SHP77 (cell line): ENCODE measurements at regions not wholly inside any gene's neighbourhood (a gene's known extent, or its start where the extent isn't known, plus 50 kb on each side); places are given as distances from the start of the nearest gene placed in this dataset.
A peak's percentile ranks its signal among the peaks of the same experiment; 100 is the strongest.
"Not testable (repeated sequence)": the region's sequence is repeated elsewhere in the genome, so short reads cannot be mapped to it uniquely, and the experiment has no call there.

Experiments used
- DNase-seq, 2 experiments: peaks; one replicate each; lab custom pipeline; 2025; lab: John Stamatoyannopoulos, UW

DNA sequence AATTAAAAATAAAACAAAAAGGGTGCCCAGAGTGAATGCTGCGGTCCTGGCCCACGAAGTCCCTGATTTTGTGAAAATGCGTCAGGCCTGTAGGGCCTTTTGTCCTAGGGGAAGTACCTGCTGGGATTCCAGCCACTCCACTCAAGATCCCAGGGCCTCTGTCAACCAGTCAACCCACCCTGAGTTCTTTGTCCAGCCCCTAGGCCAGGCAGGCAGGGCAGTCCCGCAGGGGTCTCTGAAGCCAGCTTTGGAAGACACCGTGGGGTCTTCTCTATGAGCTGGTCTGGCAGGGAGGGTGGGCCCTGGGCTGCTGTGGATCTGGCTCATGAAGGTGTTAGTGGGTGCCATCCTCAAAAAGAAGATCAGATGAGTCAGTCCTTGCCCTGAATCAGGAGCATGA, 452.5 kb upstream of the MKI67 start:
- DNase-seq = no peak

DNA sequence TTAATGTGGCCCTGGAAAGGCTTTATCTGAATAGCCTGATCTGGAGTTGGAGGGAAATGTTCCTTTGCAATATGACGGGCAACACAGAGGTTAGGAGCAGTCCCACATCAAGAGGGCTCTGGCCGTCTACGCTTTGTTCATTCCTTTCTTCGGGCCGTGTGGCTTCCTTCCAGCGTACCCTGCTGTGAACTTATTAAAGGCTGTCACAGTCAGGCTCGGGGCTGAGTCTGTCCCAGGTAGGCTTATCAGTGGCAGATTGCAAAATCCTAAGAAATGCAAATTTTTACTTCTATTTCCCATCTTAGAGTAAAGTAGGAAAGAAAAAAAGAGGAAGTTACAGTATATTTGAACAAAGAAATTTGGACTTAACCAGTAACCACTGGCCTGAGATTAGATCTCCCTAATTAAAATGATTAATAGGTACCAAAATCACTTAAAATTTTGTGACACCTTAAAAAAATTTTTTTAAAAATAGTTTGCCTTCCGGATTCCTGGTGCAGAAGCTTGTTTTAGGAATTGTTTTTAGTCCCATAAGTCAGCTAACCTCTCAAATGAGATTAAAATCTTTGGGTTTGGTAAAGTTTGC, 453.1 kb upstream of the MKI67 start:
- DNase-seq = no peak

DNA sequence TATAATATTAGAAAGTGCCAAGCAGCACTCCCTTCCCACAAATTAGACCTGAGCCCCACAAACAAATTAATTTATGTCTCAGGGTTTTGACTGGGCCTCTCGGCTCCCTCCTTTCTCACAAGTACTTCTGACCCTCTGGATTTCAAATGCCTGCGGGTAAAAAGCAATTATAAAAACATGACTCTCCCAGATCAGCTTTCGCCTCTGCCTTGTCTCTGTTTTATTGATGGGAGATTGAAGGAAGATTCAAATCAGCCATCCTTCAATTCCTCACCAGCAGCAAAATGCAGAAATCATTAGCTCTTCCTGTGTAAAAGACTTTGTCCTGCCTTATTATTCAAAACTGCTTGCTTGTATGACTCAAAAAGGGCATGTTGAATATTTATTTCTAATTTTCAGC, 453.7 kb upstream of the MKI67 start:
- no peak for DNase-seq

DNA sequence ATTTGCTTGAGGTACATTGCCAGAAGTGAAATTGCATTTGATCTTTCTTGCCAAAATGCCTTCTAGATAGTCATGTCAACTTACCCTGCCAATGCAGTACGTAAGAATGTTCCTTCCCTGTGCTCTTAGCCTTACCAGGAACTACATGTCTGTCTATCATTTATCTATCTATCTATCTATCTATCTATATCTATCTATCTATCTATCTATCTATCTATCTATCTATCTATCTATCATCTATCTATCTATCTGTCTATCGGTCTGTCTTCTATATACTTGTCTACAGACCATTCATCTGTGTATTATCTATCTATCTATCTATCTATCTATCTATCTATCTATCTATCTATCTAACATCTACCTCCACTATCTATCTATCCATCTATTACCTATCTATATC, 456.9 kb upstream of the MKI67 start:
- DNase-seq = not testable (repeated sequence)

DNA sequence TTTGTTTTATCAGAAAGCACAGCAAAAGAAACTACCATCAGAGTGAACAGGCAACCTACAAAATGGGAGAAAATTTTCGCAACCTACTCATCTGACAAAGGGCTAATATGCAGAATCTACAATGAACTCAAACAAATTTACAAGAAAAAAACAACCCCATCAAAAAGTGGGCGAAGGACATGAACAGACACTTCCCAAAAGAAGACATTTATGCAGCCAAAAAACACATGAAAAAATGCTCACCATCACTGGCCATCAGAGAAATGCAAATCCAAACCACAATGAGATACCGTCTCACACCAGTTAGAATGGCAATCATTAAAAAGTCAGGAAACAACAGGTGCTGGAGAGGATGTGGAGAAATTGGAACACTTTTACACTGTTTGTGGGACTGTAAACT, 460.4 kb upstream of the MKI67 start:
- not testable (repeated sequence) for DNase-seq

DNA sequence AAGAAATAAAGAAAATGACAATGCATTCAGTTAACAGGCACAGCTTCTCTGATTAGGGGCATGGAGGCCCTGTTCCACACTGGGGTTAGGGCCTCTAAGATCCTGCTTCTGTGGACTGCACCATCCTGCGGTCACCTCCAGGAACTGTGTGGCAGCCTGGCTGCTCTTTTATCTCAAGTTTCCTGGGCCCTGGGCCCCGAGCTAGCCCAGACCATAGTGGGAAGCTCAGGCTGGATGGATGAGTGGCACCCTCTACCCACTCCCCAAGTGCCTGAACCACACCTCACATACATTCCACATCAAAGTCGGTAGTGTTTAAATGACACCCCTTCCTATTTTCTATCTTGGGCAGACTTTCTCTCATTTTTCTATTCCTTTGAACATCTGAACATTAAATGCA, 461.5 kb upstream of the MKI67 start:
- no peak for DNase-seq

DNA sequence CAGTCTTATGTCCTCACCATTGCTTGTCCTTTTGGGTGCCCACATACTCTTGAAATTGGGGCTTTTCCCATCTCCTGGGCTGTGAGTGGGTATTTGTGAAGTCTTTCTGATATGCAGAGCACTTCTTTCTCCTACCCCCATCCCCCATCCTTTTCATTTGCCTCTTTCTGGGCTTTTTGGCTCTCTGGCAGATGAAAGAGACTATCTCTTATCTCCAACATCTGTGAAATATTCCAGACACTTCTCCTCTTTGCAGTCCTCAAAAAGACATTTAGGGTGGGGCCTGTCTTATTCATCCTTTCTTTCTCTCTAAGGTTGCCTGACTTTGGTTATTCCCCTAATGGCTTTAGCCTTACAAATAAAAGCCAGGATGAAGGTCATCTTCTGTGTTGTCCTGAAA, 462.2 kb upstream of the MKI67 start:
- DNase-seq = no peak

DNA sequence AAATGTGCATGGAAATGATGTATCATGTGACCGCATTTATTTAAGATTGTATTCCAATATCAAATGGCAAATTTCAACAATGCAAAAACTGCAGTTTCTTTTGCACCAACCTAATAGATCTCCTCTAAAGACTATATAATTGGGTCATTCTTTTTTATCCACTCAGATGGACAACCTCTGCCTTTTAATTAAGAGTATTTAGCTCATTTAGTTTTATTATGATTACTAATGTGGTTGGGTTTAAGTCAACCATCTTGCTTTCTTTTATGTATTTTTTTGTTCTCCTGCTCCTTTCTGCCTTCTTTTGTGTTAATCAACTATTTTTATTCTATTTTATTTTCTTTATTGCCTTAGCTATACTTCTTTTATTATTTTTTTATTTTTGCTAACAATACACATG, 468.5 kb upstream of the MKI67 start:
- DNase-seq = no peak

DNA sequence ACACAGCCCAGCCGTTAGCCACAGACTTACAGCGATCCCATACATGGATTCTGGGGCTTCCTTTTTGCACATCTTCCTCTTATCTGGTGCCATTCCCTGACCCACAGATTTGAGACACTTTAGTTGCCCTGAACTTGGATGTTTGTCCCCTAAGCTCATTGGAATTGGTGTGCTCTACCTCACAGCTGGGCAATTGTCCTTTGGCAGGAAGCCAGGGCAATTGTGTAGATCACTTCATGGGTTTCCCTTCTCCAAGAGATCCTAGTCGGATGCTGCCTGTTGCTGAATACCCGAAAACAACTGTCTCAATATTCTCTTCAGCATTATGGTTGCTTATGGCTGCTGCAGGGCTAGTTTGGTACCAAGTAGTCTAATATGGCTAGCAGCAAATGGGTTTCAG, 470.7 kb upstream of the MKI67 start:
- peak in 1 of 2 experiments; percentile 1 for DNase-seq

DNA sequence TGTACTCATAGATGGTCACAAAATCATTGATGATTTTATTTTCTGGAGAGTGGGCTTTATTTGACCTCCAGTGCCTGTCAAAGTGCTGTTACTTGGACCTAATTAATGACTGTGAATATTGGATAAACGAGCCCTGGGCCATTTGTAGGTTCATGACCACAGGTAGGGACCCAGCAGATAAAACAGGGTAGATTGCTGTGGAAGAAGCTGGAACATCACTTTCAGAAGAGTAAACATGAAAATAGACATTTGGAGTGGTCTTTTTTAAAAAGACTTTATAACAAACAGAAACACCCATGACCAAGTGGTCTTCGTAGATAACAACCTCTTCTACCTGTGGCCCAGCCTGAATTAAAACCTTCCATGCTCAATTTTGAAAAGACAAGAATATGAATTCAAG, 472.8 kb upstream of the MKI67 start:
- DNase-seq = no peak

DNA sequence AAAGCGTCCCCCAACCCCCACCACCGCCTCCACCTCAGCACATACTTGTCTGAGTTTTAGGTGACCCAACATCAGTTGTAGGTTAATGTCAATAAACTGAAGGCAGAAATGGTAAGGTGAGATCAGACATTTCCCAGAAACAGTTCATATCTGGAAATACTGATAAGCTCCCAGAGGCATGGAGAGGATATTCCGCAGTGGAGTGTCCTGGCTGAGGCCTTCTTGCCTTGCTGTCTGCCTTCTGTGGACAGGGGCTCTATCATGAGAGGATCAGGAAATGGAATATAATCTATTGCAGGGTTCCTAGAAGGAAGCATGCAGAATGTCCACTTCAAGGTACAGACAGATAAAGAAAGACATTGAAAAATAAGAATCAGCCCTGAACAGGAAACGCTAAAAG, 473.3 kb upstream of the MKI67 start:
- no peak for DNase-seq

DNA sequence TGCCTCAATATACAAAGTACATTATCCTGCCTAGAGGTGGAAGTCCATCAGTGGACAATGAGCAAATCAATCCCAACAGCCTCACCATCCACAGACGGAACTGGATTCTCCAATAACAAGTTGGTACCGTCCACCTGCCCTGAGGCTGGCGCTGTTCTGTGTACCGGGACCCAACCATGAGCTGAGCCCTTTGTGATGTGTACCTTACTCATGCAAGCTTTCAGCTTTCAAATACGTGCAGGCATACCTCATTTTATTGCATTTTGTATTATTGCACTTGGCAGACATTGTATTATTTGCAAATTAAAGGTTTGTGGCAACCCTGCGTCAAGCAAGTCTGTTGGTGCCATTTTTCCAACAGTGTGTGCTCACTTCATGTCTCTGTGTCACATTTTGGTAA, 476.0 kb upstream of the MKI67 start:
- DNase-seq = no peak

DNA sequence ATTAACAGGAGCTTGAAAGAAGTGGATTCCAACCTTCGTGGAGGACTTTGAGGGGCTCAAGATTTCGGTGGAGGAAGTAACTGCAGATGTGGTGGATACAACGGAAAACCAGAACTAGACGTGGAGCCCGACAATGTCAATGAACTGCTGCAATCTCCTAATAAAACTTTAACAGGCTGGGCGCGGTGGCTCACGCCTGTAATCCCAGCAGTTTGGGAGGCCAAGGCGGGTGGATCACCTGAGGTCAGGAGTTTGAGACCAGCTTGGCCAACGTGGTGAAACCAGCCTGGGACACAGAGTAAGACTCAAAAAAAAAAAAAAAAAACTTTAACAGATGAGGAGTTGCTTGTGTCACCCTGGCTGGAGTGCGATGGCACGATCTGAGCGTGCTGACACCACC, 477.8 kb upstream of the MKI67 start:
- DNase-seq = no peak

DNA sequence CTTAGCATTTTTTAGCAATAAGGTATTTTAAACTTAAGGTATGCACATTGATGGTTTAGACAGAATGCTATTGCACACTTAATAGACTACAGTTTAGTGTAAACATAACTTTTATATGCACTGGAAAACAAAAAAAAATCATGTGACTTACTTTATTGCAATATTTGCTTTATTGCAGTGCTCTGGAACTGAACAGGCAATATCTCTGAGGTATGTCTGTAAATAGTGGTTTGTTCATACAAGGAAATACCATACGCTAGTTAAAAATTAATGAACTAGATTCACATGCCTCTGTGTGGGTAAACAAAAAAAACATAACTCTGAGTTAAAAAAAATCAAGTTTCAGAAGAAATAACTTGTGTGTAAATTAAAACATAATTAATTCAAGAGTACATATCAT, 479.0 kb upstream of the MKI67 start:
- no peak for DNase-seq

DNA sequence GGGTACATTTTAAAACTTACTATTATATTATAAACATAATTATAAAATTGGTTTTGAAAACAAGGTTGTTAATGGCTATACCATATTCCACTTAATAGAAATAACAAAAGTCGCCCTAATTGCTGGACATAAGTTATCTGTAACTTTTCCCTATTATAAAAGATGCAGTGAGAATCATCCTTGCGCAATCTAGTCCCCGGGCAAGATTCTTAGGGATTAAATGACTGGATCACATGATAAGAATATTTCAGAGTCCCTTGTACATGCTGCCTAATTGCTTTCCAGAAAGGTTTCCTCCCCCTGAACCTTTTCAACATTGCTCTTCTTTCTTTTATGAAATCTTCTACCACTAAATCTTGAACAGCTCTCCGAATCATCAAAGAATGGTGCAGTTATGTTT, 479.8 kb upstream of the MKI67 start:
- no peak for DNase-seq

DNA sequence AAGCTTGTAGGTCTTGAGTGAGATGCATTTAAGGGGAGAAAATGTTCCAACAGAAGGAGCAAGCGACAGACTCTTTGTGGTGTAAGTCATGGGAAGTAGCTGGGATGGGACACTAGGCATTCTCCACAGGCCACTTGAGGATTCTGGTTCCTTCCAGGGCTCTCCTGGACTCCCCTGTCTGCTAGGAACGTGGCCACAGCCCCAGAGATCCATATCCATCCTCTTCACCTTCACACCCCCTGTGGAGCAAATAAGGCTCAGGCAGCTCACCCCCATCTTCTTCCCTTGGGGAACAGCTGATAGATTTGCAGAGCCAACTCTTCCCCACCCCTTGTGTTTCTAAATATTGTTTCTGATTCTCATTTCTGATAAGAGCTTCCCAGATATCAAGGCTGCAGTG, 482.6 kb upstream of the MKI67 start:
- no peak for DNase-seq

DNA sequence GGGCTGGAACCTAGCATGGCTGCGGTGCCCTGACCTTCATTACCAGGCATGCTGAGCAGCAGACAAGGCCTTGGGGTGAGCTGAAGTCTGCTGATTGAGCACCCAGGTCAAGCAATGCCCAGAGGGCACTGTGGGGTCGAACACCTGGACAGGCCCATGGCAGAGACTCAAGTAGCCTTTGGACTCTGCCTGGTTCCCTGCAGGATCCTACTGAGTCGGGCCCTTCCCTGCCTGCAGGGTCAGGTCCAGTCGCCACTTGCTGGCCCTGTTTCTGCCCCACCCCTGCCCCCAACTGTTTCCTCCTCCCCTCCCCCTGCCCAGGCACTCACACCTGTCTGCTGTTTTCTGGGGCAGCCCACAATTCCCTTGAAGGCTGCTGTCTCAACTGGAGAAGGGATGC, 483.2 kb upstream of the MKI67 start:
- DNase-seq = no peak

DNA sequence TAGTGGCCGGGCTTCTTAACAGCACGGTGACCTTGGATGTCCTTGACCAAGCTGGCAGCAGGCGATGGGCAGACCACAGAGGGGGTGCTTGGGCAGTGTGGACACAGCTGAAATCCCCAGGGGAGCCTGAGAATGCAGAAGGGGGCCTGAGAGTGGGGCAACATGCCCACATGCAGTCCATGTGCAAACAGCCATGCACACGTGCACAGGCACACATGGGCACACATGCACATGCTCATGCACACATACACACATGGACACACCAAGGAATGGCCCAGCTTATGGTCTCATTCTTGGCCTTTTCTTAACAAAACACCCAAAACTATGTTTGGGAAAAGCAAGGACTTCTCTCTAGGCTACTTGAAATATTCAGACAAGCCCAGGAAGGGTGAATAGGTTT, 483.9 kb upstream of the MKI67 start:
- no peak for DNase-seq

DNA sequence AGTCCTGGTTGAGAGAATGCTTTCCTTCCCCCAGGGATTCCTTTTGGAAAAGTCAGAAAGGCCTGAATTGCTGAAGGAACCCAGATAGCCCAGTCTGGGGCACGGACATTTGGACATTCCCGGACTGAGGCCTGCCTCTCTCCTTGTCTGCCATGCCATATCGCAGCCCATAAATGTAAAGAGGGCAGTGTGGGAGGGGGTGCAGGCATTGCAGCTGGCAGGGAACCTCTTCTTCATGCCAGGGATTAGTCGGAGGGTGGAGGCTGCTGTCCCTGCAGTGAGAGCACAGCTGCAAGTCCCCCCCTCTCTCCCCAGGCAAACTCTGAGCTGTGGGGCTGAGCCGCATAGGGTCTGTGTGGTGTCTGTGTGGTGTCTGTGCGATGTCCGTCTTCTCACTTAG, 486.0 kb upstream of the MKI67 start:
- no peak for DNase-seq

DNA sequence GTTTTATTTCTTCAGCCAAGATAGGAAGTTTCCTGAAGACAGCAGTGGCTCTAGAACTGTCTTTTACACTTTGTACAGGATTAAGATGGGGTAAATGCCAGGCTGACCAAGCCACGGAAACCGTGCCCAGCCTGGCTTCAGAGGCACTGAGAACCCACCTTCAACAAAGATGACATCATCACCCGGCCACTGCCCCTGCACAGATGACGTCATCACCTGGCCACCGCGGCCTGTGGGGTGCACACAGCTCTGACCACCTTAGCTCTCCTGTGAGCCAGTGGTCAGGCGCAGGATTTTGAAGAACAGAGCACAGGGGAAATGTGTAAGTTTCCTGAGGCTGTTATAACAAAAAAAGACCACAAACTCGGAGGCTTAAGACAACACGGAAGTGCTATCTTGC, 486.4 kb upstream of the MKI67 start:
- no peak for DNase-seq

DNA sequence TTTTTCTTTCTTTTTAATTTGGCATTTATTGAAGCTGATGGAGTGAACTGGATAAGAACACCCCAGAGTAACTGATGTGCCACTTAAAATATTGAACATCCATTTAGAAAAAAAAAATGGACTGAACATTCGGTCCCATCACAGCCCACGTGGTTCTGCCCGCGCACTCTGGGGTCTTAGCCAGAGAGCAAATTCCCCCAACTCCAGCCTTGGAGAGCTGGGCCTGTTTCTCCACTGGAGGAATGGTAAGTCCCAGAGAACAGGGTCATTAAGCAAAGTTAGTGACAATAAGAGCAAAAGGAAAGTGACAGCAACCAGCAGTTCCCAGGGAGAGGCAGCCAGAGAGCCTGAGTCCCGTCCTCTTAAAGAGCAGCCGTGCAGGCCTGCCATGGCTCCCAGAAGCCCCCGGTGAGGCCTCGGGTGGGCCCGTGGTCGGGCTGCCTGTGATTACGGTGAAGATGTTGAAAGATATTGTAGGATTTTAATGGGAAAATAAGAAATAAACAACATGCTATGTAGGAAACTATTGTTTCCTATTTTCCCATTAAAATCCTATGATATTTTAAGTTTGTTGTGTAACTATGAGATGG, 487.9 kb upstream of the MKI67 start:
- no peak for DNase-seq

DNA sequence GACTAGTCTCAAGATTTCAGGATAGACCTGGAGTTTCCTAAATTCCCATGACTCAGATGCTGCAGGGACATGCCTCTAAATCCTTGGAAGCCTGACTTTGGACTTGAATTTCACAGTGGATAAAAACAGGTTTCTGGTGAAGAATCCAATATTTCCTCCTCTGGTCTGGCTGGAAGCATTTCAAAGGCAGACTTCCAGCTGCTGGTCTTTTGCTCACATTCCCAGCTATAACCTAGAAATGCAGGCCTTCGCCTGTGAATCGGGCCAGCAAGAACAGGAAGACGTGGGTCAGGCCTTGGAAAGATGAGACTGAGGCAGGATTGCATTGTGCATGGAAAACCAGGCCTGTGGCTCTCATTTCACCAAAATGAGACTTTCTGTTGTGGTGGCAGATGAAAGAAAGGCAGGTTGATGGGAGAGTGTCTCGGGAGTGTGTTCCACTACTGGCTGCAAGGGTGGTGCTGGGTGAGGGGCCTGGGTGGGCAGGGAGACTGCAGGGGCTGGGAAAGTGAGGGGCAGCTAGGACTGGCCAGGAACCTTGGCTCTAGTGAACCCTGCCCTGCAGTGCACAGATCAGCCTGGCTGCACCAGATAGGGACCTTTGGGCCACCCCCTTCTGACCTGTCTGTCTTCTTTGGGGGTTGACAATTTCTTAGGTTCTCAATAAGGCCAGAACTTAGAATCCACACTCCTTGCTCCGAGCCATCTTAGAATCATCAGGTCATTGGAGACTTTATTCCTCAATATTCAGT, 488.8 kb upstream of the MKI67 start:
- DNase-seq = no peak

DNA sequence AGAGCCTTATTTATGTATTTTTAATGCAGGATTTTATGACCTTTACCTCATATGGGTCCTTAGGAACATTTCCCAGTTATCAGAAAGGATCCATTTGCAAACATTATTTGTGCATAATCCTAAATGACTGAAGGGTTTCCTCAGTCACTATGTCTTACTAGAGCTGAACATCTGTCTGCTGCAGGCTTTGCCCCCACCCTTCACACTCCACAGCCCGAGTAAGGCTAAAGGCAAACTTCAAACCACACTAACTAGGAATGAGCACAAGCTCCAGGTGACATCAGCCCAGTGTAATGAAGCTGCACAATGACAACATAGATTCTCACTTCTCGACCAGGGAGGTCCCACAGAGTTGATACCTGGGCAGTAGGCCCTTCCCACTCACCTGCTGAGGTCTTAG, 491.3 kb upstream of the MKI67 start:
- no peak for DNase-seq

DNA sequence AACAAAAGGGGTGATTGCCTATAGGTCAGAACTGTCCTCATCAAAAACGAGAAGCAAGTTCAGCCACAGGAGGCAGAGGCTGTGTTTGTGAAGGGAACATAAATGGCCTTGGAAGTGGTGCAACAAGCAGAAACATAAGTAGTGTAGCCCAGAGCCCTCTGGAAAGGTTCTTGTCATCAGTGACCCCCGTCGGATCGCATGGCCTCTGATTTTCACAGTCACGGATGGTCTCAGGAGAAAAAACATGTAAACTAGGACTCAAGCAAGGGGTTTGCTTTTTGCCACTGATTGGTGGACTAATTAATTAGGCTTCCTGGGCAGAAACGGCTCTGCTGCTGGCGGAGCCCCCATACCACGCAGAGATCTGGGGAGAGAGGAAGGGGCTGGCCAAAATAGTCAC, 496.5 kb upstream of the MKI67 start:
- no peak for DNase-seq
